A549 (cell line): ENCODE measurements at regions not wholly inside any gene's neighbourhood (a gene's known extent, or its start where the extent isn't known, plus 50 kb on each side); places are given as distances from the start of the nearest gene placed in this dataset.
"Not testable (repeated sequence)": the region's sequence is repeated elsewhere in the genome, so short reads cannot be mapped to it uniquely, and the experiment has no call there.

Source experiments
- BHLHE40 ChIP-seq: IDR thresholded peaks from 2 replicates; pipeline ENCODE4 v1.6.1; 2012; ENCODE audit warnings: low read depth, low read length, inconsistent platforms
- CBX8 ChIP-seq: fragments of 200-600 bp; sonication (generic); IDR thresholded peaks from 2 replicates; pipeline ENCODE4 v1.6.1; 2016
- CEBPB ChIP-seq, 2 experiments: fragments of >200 bp in 1 of 2; sonication (Bioruptor Twin) in 1 of 2; formaldehyde crosslinking in 1 of 2; IDR thresholded peaks; 2 replicates each; pipeline ENCODE4 v1.6.1; 2012 to 2016
- CTCF ChIP-seq: fragments of >200 bp; sonication (Bioruptor Twin); formaldehyde crosslinking; IDR thresholded peaks from 3 replicates; pipeline ENCODE4 v1.5.1; 2016
- E2F6 ChIP-seq: IDR thresholded peaks from 2 replicates; pipeline ENCODE4 v1.6.1; 2012; ENCODE audit warnings: low read depth, borderline replicate concordance
- JUN ChIP-seq, 2 experiments: fragments of >200 bp; sonication (Bioruptor Twin); formaldehyde crosslinking; IDR thresholded peaks; 2 replicates in 1 of 2; 3 replicates in 1 of 2; pipeline ENCODE4 v1.6.1; 2016 to 2017
- MAX ChIP-seq: IDR thresholded peaks from 2 replicates; pipeline ENCODE4 v1.6.1; 2012
- POLR2A ChIP-seq: IDR thresholded peaks from 2 replicates; pipeline ENCODE4 v1.6.1; 2012; ENCODE audit warnings: mild to moderate bottlenecking, low read length
- POLR2AphosphoS2 ChIP-seq: conservative IDR thresholded peaks from 2 replicates; pipeline ENCODE4 v1.6.1; 2012; ENCODE audit warnings: low read length, improper control_type of control experiment, inconsistent platforms
- RFX5 ChIP-seq: fragments of 450-650 bp; IDR thresholded peaks from 2 replicates; pipeline ENCODE4 v1.7.1; 2014; ENCODE audit warnings: antibody characterized with exemption, mild to moderate bottlenecking, moderate library complexity
- SMC3 ChIP-seq: fragments of >200 bp; sonication (Bioruptor Twin); formaldehyde crosslinking; IDR thresholded peaks from 3 replicates; pipeline ENCODE4 v1.6.1; 2018; ENCODE audit warnings: inconsistent platforms
- SREBF2 ChIP-seq: fragments of 450-650 bp; IDR thresholded peaks from 2 replicates; pipeline ENCODE4 v1.6.1; 2014; ENCODE audit warnings: mild to moderate bottlenecking, moderate library complexity
- TP53 ChIP-seq: fragments of 250-450 bp; sonication (Bioruptor Pico); IDR thresholded peaks from 2 replicates; pipeline ENCODE4 v1.5.0; 2021; ENCODE audit warnings: mild to moderate bottlenecking, moderate library complexity

- not testable (repeated sequence) for TF ChIP-seq SMC3; MAX; E2F6; POLR2A; CTCF; CEBPB (IDR thresholded peaks at IDR 0.05); TP53; SREBF2; RFX5; CBX8; BHLHE40; JUN (IDR thresholded peaks at IDR 0.05); POLR2AphosphoS2
Measured at GRCh38 chr19:21668072-21668773, 99.2 kb downstream of the ZNF100 start.
